NT2/D1 (cell line): ENCODE measurements at regions not wholly inside any gene's neighbourhood (a gene's known extent, or its start where the extent isn't known, plus 50 kb on each side); places are given as distances from the start of the nearest gene placed in this dataset.

Source experiments
- DNase-seq: peaks from one replicate; pipeline ENCODE4 v3.0.0-alpha.2; 2011; ENCODE audit warnings: low read depth, low spot score
- H3K27me3 ChIP-seq: 2 replicates; pipeline ENCODE4 v1.6.0; 2011; ENCODE audit warnings: mild to moderate bottlenecking; ENCODE audit not compliant: insufficient read length, insufficient read depth
- H3K36me3 ChIP-seq: 2 replicates; pipeline ENCODE4 v1.6.1; 2011; ENCODE audit warnings: mild to moderate bottlenecking, low read length, mixed read lengths; ENCODE audit not compliant: insufficient read depth, insufficient read length
- H3K4me1 ChIP-seq: 2 replicates; pipeline ENCODE4 v1.5.1; 2011; ENCODE audit not compliant: insufficient read depth, insufficient read length
- H3K4me3 ChIP-seq: 2 replicates; pipeline ENCODE4 v1.5.1; 2011; ENCODE audit warnings: low read depth; ENCODE audit not compliant: insufficient read length
- H3K9ac ChIP-seq: 2 replicates; pipeline ENCODE4 v1.6.0; 2011; ENCODE audit warnings: low read depth; ENCODE audit not compliant: insufficient read length
- H3K9me3 ChIP-seq: 2 replicates; pipeline ENCODE4 v1.5.1; 2011; ENCODE audit warnings: mild to moderate bottlenecking, low read length; ENCODE audit not compliant: insufficient read depth
- SUZ12 ChIP-seq: IDR thresholded peaks from 2 replicates; pipeline ENCODE4 v1.6.1; 2011; ENCODE audit not compliant: insufficient read length, insufficient read depth; ENCODE audit errors: extremely low read depth
- YY1 ChIP-seq: IDR thresholded peaks from 2 replicates; pipeline ENCODE4 v1.6.1; 2011; ENCODE audit not compliant: insufficient read length, insufficient read depth
- ZNF274 ChIP-seq: IDR thresholded peaks from 2 replicates; pipeline ENCODE4 v1.6.1; 2011; ENCODE audit warnings: mild to moderate bottlenecking, low read depth, low read length

DNA sequence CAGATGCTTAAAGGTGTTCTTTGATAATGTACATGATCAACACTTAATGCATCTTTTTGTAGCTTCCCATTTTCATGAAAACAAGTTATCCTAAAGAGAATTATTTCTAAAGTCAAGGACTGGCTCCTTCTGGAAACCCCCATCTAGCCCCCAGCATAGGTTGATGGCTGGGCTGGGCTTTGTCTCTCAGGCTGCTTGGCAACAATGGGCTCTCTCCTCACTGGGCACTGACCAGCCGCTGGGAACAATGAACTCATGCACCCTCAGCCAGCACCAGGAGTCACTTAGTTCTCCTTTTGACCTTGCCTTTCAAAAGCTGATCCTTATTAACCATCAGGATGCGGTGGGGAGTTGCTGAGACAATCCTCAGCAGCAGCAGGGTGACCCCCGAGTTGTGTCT, 293.0 kb upstream of the PLXNA2 start:
- Histone ChIP-seq H3K9ac (no peak overlapping the region), H3K4me3 (no peak overlapping the region), H3K4me1 (no peaks in the 10 kb centered on the region), H3K9me3 (no peaks in the 10 kb centered on the region), H3K27me3 (no peaks in the 10 kb centered on the region), H3K36me3 (no peaks in the 10 kb centered on the region)
- DNase-seq: no peak
- no peak for TF ChIP-seq SUZ12
- no peak for TF ChIP-seq ZNF274
- TF ChIP-seq YY1: no peak

DNA sequence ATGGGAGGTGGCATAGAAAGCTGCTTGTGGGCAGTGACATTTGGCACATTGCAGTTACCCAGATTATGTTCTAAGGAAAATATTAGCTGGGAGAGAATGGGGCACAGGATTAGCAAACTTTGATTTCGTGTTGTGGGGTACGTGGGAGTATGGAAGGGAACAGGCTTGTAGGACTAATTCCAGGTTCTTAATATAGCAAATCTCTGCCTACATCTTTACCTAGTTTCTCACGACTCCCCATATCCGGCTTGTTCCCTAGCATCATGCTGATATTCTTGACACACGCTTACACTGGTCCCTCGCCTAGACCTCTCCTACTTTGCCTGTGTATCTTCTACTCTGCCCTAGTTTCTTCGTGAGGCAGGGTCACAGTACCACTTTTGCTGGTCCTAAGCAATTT, 293.9 kb upstream of the PLXNA2 start:
- no peaks in the 10 kb centered on the region for H3K27me3 ChIP-seq
- no peaks in the 10 kb centered on the region for H3K4me1 ChIP-seq
- no peak for DNase-seq
- H3K4me3 ChIP-seq: no peak overlapping the region
- no peaks in the 10 kb centered on the region for H3K36me3 ChIP-seq
- H3K9me3 ChIP-seq: no peaks in the 10 kb centered on the region
- no peak overlapping the region for H3K9ac ChIP-seq
- no peak for TF ChIP-seq SUZ12
- TF ChIP-seq ZNF274: no peak
- TF ChIP-seq YY1: no peak

DNA sequence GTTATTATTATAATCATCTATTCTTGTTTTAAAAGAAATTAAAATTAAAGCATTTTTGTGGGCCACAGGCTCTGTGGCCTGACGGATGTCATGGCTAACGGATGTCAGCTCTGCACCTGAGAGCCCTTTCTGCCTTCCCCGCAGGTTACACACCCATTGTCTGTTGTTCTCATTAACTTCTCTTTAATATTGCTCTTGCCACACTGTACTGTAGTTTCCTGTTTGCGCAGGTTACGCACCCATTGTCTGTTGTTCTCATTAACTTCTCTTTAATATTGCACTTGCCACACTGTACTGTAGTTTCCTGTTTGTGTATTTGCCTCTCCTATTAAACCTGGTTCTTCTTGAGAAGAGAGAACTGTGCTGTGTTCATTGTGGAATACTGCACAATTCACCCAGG, 294.4 kb upstream of the PLXNA2 start:
- TF ChIP-seq YY1 (no peak), ZNF274 (no peak), SUZ12 (no peak)

DNA sequence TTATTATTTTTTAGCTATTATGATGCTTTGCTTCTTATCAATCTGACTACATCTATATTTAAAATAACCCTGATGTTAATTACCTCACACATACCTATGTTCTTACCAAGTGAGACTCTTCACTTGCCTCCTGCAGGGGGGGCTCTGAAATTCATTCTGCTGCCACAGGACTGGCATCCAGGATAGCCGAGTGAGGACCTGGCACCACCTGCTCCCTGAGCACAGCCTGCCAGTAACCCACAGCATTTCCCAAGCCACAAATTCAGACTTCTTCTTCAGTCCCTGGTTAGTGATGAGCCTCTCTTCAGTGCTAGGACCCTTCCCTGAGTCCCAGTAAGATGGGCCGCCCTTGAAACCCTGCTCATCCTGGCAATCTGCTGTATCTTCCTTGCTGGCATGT, 296.5 kb upstream of the PLXNA2 start:
- DNase-seq: no peak
- no peaks in the 10 kb centered on the region for H3K36me3 ChIP-seq
- H3K9ac ChIP-seq: no peak overlapping the region
- TF ChIP-seq ZNF274: no peak
- no peak for TF ChIP-seq YY1
- no peak for TF ChIP-seq SUZ12
- H3K9me3 ChIP-seq: no peaks in the 10 kb centered on the region
- H3K4me1 ChIP-seq: no peaks in the 10 kb centered on the region
- H3K4me3 ChIP-seq: no peak overlapping the region
- no peaks in the 10 kb centered on the region for H3K27me3 ChIP-seq

More for the DNA sequence above, 294.4 kb upstream of the PLXNA2 start:
- H3K9ac ChIP-seq: no peak overlapping the region
- no peaks in the 10 kb centered on the region for H3K27me3 ChIP-seq
- H3K36me3 ChIP-seq: no peaks in the 10 kb centered on the region
- no peak overlapping the region for H3K4me3 ChIP-seq
- H3K9me3 ChIP-seq: no peaks in the 10 kb centered on the region
- H3K4me1 ChIP-seq: no peaks in the 10 kb centered on the region
- DNase-seq: no peak

DNA sequence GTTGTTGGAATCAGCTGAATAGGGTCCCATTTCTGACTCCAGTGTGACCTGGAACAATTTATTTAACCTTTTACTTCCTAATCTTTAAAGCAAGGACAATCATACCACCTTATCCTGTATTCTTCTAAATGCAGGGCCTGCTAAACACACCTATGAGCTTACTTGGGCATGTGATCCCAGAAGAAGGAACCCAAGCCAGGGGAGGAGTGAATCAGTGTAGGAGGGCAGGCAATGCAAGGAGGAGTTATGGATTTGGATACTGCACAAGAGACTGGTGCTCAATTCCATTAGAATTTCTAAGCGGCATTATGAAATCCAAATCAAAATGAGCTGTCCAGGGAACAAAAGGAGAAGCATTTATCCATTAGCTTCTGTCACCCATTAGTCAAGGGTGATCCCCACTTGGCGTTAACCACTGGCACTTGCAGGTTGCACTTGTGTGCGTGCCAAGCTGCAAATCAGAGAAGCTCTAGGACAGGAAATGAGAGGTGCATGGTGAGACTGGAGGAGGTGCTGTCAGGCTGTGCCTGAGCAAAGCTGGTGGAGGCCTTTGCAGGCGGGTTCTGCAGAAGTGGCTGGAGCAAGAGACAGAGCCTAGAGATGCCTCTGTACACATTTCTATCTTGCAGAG, 297.2 kb upstream of the PLXNA2 start:
- H3K9me3 ChIP-seq: no peaks in the 10 kb centered on the region
- no peaks in the 10 kb centered on the region for H3K27me3 ChIP-seq
- H3K4me1 ChIP-seq: no peaks in the 10 kb centered on the region
- H3K9ac ChIP-seq: no peak overlapping the region
- TF ChIP-seq ZNF274 (no peak), YY1 (no peak), SUZ12 (no peak)
- no peaks in the 10 kb centered on the region for H3K36me3 ChIP-seq
- no peak overlapping the region for H3K4me3 ChIP-seq
- no peak for DNase-seq

DNA sequence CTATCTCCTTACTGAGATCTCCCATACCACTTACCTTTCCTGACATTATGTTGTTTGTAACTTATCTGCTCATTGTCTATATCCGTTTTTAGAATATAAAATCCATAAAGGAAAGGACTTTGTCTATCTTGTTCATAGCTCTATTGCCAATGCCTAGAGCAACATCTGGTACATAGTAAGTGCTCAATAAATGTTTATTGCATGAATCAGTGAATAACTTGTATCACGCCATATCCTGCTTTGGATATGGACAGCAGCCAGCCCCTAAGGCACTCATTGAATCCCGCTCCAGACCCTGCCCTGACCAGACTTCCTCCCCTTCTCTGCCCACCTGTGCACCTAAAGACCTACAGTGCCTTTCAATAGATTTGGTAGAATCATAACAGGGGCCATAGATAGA, 298.1 kb upstream of the PLXNA2 start:
- TF ChIP-seq SUZ12 (no peak), YY1 (no peak)
- H3K9me3 ChIP-seq: no peaks in the 10 kb centered on the region
- H3K36me3 ChIP-seq: no peaks in the 10 kb centered on the region
- DNase-seq: no peak
- H3K4me1 ChIP-seq: no peaks in the 10 kb centered on the region
- H3K4me3 ChIP-seq: no peak overlapping the region
- H3K9ac ChIP-seq: no peak overlapping the region
- H3K27me3 ChIP-seq: no peaks in the 10 kb centered on the region

DNA sequence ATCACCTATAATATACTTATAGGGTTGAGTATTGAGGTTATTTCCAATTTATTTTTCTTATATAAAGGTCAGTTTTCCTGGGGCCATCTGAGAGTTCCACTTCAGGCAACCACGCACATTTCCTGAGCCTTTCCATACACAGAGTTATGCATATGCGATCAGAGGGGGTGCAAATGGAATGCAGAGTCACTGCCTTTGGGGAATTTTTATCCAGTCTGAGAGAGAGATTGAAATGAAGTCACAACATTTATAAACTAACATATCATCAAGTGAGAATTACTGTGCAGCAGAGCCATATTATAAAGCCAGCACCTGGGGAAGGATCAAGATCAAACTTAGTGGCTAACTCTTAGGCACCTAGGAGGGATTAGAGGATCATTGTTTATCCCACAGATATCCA, 299.9 kb upstream of the PLXNA2 start:
- no peak overlapping the region for H3K9ac ChIP-seq
- no peaks in the 10 kb centered on the region for H3K36me3 ChIP-seq
- no peaks in the 10 kb centered on the region for H3K4me1 ChIP-seq
- H3K27me3 ChIP-seq: no peaks in the 10 kb centered on the region
- H3K4me3 ChIP-seq: no peak overlapping the region
- DNase-seq: no peak
- H3K9me3 ChIP-seq: no peaks in the 10 kb centered on the region
- TF ChIP-seq YY1 (no peak), SUZ12 (no peak), ZNF274 (no peak)

DNA sequence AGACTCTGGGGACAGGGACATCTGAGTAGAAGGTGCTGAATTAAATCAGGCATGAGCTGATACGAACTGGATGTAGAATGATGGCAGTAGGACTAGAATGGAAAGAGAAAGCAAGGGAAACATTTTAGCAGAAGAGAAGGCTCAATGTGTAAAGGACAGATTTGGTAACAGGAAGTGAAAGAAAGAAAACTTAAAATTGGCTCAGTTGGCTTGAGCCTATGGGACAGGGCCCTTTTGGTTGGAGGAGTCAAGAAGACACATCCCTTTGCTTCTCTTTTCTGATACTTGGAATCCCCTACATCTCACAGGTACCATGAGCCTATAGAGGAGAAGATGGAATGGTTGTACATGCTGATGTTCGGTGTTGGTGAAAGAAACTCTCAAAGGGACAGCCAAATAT, 300.6 kb upstream of the PLXNA2 start:
- TF ChIP-seq ZNF274: no peak
- no peak for TF ChIP-seq YY1
- no peak for TF ChIP-seq SUZ12
- H3K36me3 ChIP-seq: no peaks in the 10 kb centered on the region
- H3K4me3 ChIP-seq: no peak overlapping the region
- H3K4me1 ChIP-seq: no peaks in the 10 kb centered on the region
- no peak for DNase-seq
- H3K9me3 ChIP-seq: no peaks in the 10 kb centered on the region
- H3K9ac ChIP-seq: no peak overlapping the region
- H3K27me3 ChIP-seq: no peaks in the 10 kb centered on the region
